HUES48 (cell line): ENCODE measurements at regions not wholly inside any gene's neighbourhood (a gene's known extent, or its start where the extent isn't known, plus 50 kb on each side); places are given as distances from the start of the nearest gene placed in this dataset.
"Not testable (repeated sequence)": the region's sequence is repeated elsewhere in the genome, so short reads cannot be mapped to it uniquely, and the experiment has no call there.

Experiments
- H3K27ac ChIP-seq: one replicate; pipeline ENCODE4 v1.7.0; 2013; ENCODE audit warnings: low read depth, low read length, inconsistent platforms
- H3K27me3 ChIP-seq: 2 replicates; pipeline ENCODE4 v1.6.1; 2013; ENCODE audit warnings: mild to moderate bottlenecking, low read length; ENCODE audit not compliant: control insufficient read depth, insufficient read depth
- H3K36me3 ChIP-seq: 2 replicates; pipeline ENCODE4 v1.6.1; 2013; ENCODE audit warnings: low read length; ENCODE audit not compliant: control insufficient read depth, insufficient read depth
- H3K4me1 ChIP-seq: 2 replicates; pipeline ENCODE4 v1.6.1; 2013; ENCODE audit warnings: mild to moderate bottlenecking, low read length; ENCODE audit not compliant: control insufficient read depth, insufficient read depth
- H3K4me3 ChIP-seq: 2 replicates; pipeline ENCODE4 v1.5.1; 2013; ENCODE audit warnings: mild to moderate bottlenecking, low read depth, low read length
- H3K9ac ChIP-seq: 2 replicates; pipeline ENCODE4 v1.6.1; 2013; ENCODE audit warnings: mild to moderate bottlenecking, low read depth, low read length, moderate library complexity
- H3K9me3 ChIP-seq: 2 replicates; pipeline ENCODE4 v1.6.1; 2013; ENCODE audit warnings: low read length; ENCODE audit not compliant: control insufficient read depth, insufficient read depth

GRCh38 chr7:37601321-37601720 is 82.2 kb upstream of the GPR141 start:
- Histone ChIP-seq H3K36me3 (no peaks in the 10 kb centered on the region), H3K9ac (no peak overlapping the region), H3K27me3 (no peaks in the 10 kb centered on the region), H3K4me1 (no peaks in the 10 kb centered on the region), H3K9me3 (no peaks in the 10 kb centered on the region), H3K4me3 (no peak overlapping the region), H3K27ac (no peak overlapping the region)

- Histone ChIP-seq H3K27me3 (no peaks in the 10 kb centered on the region), H3K4me1 (no peaks in the 10 kb centered on the region), H3K9me3 (no peaks in the 10 kb centered on the region), H3K9ac (no peak overlapping the region), H3K27ac (no peak overlapping the region), H3K36me3 (no peaks in the 10 kb centered on the region), H3K4me3 (no peak overlapping the region)
Observed at GRCh38 chr7:37604078-37604477, 79.5 kb upstream of the GPR141 start.

- not testable (repeated sequence) for H3K36me3 ChIP-seq, H3K4me3 ChIP-seq, H3K27me3 ChIP-seq, H3K9ac ChIP-seq, H3K9me3 ChIP-seq, H3K4me1 ChIP-seq, H3K27ac ChIP-seq
Observed at GRCh38 chr7:37617406-37617805, 66.2 kb upstream of the GPR141 start.

GRCh38 chr7:37633048-37633447 is 50.5 kb upstream of the GPR141 start:
- no peak overlapping the region for H3K27ac ChIP-seq
- H3K9ac ChIP-seq, result no peak overlapping the region
- H3K27me3 ChIP-seq, result no peaks in the 10 kb centered on the region
- H3K4me3 ChIP-seq, result no peak overlapping the region
- no peaks in the 10 kb centered on the region for H3K9me3 ChIP-seq
- no peaks in the 10 kb centered on the region for H3K36me3 ChIP-seq
- no peaks in the 10 kb centered on the region for H3K4me1 ChIP-seq
